ENCODE measurements at regions not wholly inside any gene's neighbourhood (a gene's known extent, or its start where the extent isn't known, plus 50 kb on each side); places are given as distances from the start of the nearest gene placed in this dataset.

DNA sequence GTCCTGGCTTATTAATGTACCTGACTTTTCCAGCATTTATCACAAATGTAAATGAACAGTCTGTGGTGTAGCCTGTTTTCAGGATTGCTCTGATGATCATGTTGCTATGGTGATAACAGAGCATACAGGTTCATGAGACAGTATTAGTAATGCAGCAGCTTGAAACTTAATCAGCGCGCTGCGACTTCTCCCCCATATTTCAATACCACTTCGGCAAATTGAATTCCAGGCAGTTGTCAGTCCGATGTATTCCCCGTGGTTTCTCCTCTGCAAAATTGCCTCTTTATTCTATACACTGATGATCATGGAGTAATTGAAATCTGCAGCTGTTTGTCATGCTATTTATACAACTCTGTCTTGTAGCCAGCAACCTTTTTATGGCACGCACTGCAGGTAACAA lies 239.3 kb downstream of the C4orf33 start:
- TF ChIP-seq, protein P1, sequence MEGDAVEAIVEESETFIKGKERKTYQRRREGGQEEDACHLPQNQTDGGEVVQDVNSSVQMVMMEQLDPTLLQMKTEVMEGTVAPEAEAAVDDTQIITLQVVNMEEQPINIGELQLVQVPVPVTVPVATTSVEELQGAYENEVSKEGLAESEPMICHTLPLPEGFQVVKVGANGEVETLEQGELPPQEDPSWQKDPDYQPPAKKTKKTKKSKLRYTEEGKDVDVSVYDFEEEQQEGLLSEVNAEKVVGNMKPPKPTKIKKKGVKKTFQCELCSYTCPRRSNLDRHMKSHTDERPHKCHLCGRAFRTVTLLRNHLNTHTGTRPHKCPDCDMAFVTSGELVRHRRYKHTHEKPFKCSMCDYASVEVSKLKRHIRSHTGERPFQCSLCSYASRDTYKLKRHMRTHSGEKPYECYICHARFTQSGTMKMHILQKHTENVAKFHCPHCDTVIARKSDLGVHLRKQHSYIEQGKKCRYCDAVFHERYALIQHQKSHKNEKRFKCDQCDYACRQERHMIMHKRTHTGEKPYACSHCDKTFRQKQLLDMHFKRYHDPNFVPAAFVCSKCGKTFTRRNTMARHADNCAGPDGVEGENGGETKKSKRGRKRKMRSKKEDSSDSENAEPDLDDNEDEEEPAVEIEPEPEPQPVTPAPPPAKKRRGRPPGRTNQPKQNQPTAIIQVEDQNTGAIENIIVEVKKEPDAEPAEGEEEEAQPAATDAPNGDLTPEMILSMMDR (IDR thresholded peaks at IDR 0.05) = no peak
- no peak for DNase-seq
- Mint-ChIP-seq H3K27me3 (ENCODE audit: insufficient read depth) (peaks cover 6% of the 10 kb centered on the region), H3K27ac (no peak overlapping the region), H3K4me1 (ENCODE audit: low read depth) (no peaks in the 10 kb centered on the region), H3K4me3 (no peak overlapping the region), H3K9me3 (no peaks in the 10 kb centered on the region), H3K36me3 (ENCODE audit: low read depth) (no peaks in the 10 kb centered on the region)

DNA sequence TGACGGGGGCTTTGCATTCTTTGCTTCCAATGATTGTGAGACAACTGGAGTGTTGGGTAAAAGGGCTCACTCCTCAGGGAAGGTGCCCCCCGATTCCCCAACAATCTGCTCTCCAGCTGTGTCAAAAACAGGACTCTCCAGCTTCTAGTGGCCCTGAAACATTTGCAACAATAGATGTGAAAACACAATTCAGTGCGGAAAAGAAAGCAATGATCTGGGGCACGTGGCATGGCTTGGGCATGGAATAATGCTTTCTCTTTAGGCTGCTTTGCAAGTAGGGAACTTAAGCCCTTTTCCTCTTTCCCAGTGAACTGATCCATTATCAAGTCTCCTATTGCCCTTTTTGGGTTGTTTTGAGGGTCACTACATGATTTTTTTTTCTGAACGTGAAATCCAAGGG lies 239.9 kb downstream of the C4orf33 start:
- TF ChIP-seq, protein P1 (IDR thresholded peaks at IDR 0.05) = no peak

DNA sequence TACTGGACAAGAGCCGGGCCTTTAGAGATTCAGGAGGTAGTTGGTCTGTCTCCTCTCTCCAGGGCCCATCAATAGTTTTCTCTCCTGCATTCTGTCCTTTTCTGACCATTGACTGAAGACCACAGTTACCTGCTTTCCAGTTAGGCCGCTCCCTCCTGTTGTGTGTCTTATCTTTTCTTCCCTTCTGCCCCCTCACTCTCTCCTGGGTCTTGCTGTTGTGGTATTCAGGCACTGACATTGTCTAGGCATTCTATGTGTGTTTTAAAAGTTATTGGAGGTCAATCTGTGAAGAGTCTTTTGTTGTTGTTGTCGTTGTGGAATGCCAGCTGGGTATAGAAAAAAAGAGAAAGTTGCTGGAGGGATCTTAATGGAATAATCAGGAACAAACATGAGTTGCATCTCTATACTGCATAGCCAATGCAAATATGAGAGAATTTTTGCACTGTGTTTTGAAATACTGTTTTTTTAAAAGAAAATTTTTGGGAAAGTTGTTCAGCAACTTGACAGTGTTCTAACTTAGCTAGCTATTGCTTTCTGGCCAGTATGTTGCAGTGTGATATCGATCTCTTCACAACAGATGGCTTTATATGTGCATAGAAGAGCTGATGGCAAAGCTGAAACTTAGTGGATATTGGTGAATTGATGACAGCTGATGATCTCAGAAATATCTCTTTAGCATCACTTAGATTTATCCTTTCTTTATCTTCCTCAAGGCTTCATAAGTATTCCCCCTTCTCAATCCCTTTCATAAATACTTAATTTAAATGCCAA lies 240.7 kb downstream of the C4orf33 start:
- Mint-ChIP-seq H3K36me3 (ENCODE audit: low read depth) (no peaks in the 10 kb centered on the region), H3K4me3 (no peak overlapping the region), H3K9me3 (no peaks in the 10 kb centered on the region), H3K27ac (no peak overlapping the region), H3K27me3 (ENCODE audit: insufficient read depth) (peaks cover 6% of the 10 kb centered on the region), H3K4me1 (ENCODE audit: low read depth) (no peaks in the 10 kb centered on the region)
- no peak for DNase-seq
- TF ChIP-seq, protein P1 (IDR thresholded peaks at IDR 0.05) = no peak

More for the DNA sequence above, 239.9 kb downstream of the C4orf33 start:
- DNase-seq = no peak
- Mint-ChIP-seq H3K36me3 (ENCODE audit: low read depth) (no peaks in the 10 kb centered on the region), H3K27ac (no peak overlapping the region), H3K4me1 (ENCODE audit: low read depth) (no peaks in the 10 kb centered on the region), H3K27me3 (ENCODE audit: insufficient read depth) (peaks cover 6% of the 10 kb centered on the region), H3K9me3 (no peaks in the 10 kb centered on the region), H3K4me3 (no peak overlapping the region)

DNA sequence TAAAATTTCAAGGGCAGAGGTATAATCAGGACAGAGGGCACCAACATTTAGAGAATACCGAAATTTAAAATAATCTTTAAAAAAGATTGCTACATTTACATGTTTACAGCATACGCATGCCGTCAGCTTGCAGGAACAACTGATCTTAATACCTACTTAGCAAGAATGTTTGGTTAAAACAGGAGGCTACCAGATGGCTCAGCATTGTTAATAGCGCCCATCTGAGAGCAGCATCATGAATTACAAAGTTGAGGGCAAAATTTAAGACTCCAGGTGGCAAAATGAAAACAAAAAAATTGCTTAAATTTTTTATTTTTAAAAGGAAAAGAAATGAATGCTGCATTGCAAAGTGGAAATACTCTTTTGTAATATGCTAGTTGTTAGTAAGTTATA lies 241.3 kb downstream of the C4orf33 start:
- Mint-ChIP-seq H3K27ac (no peak overlapping the region), H3K4me1 (ENCODE audit: low read depth) (peaks cover 4% of the 10 kb centered on the region), H3K27me3 (ENCODE audit: insufficient read depth) (peaks cover 6% of the 10 kb centered on the region), H3K4me3 (no peak overlapping the region), H3K9me3 (no peaks in the 10 kb centered on the region), H3K36me3 (ENCODE audit: low read depth) (no peaks in the 10 kb centered on the region)
- DNase-seq = no peak
- TF ChIP-seq, protein P1 (IDR thresholded peaks at IDR 0.05) = no peak

DNA sequence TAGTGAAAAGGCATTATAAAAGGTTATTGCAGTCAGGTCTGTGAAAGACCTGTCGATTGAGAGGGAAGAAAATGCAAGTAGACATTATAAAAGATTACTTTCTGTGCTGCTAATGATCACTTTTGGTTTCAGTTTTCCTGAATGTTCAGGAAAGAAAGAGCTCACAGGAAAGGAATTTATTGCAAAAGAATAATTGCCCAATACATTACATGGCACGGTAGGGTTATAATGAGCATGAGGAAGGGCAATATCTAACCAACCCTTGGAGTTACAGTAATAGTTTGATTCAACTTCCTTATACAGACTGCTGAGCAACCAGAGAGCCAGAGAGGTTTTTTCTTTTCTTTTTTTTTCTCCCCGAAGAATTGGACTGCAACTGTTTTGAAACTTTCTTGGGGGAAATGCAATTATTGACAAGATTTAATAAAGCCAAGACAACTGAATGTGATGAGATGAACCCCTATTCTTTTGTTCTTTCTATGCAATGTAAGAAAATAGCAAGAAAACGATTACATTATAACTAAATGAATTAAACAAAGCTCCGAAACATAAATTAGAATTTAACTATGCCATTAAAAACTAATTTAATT lies 247.0 kb downstream of the C4orf33 start:
- TF ChIP-seq, protein P1 (IDR thresholded peaks at IDR 0.05) = no peak
- Mint-ChIP-seq H3K36me3 (ENCODE audit: low read depth) (no peaks in the 10 kb centered on the region), H3K4me1 (ENCODE audit: low read depth) (peaks cover 16% of the 10 kb centered on the region), H3K9me3 (no peaks in the 10 kb centered on the region), H3K4me3 (peak overlapping the region; percentile 82), H3K27ac (peak overlapping the region; percentile 66), H3K27me3 (ENCODE audit: insufficient read depth) (peaks cover 6% of the 10 kb centered on the region)
- DNase-seq = peak; percentile 68
